Thyroid gland (tissue), 4 donors: ENCODE measurements at regions not wholly inside any gene's neighbourhood (a gene's known extent, or its start where the extent isn't known, plus 50 kb on each side); places are given as distances from the start of the nearest gene placed in this dataset.

Experiments
- DNase-seq, 2 donors: peaks; one replicate each; pipeline ENCODE4 v3.0.0-alpha.2; 2019
- H3K27ac ChIP-seq, 3 donors: fragments of 200-600 bp; sonication (generic); 1 replicate in 2 of 3; 2 replicates in 1 of 3; pipeline ENCODE4 v1.5.1; 2016 to 2019; ENCODE audit warnings: mild to moderate bottlenecking in 1 of 3, moderate library complexity in 1 of 3
- H3K27me3 ChIP-seq: fragments of 200-600 bp; sonication (generic); one replicate; pipeline ENCODE4 v1.5.1; 2019
- H3K36me3 ChIP-seq, 2 donors: fragments of 200-600 bp; sonication (generic); one replicate each; pipeline ENCODE4 v1.5.1; 2016 to 2019
- H3K4me1 ChIP-seq, 2 donors: fragments of 200-600 bp; sonication (generic); one replicate each; pipeline ENCODE4 v1.5.1; 2017 to 2019
- H3K4me3 ChIP-seq, 3 donors: fragments of 200-600 bp; sonication (generic); replicated peaks in 1 of 3; 1 replicate in 2 of 3; 2 replicates in 1 of 3; pipeline ENCODE4 v1.5.1; 2016; ENCODE audit warnings: mild to moderate bottlenecking in 1 of 3
- H3K9me3 ChIP-seq: fragments of 200-600 bp; sonication (generic); one replicate; pipeline ENCODE4 v1.5.1; 2017
- POLR2A ChIP-seq, 2 donors: fragments of 450-650 bp; IDR thresholded peaks; one replicate each; pipeline ENCODE4 v1.6.1; 2017; ENCODE audit warnings: antibody characterized with exemption in 2 of 2, mild to moderate bottlenecking in 2 of 2, moderate library complexity in 1 of 2
- WGBS, 2 donors: methylation state at CpG; one replicate each; pipeline ENCODE4 v1.1.5; 2017; 5-methylcytosine and 5-hydroxymethylcytosine counted together
- intact Hi-C: fragments of 100-400 bp; cut with DNase I; formaldehyde crosslinking; loops from one replicate; pipeline ENCODE4 v1.15.1; 2023
- TF ChIP-seq, protein P1 (sequence below), 6 experiments: fragments of 200-600 bp in 3 of 6; fragments of 450-650 bp in 3 of 6; sonication (generic) in 3 of 6; IDR thresholded peaks; one replicate each; pipeline ENCODE4 v1.5.1; 2016 to 2019; ENCODE audit warnings: antibody characterized with exemption in 6 of 6, mild to moderate bottlenecking in 2 of 6, inconsistent platforms in 1 of 6, moderate library complexity in 1 of 6

GRCh38 chr7:121748546-121748945 is 124.4 kb upstream of the PTPRZ1 start:
- H3K4me3 ChIP-seq: no peak overlapping the region
- no peak for DNase-seq
- intact Hi-C loops: no loop called here
- no peaks in the 10 kb centered on the region for H3K36me3 ChIP-seq
- H3K4me1 ChIP-seq: no peaks in the 10 kb centered on the region
- no peak overlapping the region for H3K27ac ChIP-seq
- no peaks in the 10 kb centered on the region for H3K27me3 ChIP-seq
- no peaks in the 10 kb centered on the region for H3K9me3 ChIP-seq
- TF ChIP-seq, protein P1, sequence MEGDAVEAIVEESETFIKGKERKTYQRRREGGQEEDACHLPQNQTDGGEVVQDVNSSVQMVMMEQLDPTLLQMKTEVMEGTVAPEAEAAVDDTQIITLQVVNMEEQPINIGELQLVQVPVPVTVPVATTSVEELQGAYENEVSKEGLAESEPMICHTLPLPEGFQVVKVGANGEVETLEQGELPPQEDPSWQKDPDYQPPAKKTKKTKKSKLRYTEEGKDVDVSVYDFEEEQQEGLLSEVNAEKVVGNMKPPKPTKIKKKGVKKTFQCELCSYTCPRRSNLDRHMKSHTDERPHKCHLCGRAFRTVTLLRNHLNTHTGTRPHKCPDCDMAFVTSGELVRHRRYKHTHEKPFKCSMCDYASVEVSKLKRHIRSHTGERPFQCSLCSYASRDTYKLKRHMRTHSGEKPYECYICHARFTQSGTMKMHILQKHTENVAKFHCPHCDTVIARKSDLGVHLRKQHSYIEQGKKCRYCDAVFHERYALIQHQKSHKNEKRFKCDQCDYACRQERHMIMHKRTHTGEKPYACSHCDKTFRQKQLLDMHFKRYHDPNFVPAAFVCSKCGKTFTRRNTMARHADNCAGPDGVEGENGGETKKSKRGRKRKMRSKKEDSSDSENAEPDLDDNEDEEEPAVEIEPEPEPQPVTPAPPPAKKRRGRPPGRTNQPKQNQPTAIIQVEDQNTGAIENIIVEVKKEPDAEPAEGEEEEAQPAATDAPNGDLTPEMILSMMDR (IDR thresholded peaks at IDR 0.05): no peak
- no peak for TF ChIP-seq POLR2A (IDR thresholded peaks at IDR 0.05)
- WGBS, 2 donors: 31 to 39% methylated on average over 1 of the region's 1 CpG

DNA sequence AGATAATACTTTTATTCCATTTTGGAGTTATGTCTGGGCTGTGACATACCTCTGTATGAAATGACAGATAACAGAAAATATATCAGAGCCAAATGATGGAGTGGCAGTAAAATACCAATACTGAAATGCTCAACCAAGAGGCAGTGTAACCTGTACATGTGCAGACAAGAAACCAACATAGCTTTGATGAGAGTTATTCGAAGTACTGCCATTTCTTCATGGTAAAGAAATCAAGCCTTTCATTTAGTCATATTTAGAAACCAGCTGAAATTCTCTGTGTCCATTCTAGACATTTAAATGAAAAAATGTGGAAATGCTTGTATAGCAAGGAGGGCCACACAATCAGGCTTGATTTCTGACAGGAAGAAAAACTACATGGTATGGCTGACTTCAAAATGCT is 127.1 kb upstream of the PTPRZ1 start:
- intact Hi-C loops: no loop called here
- TF ChIP-seq POLR2A (IDR thresholded peaks at IDR 0.05): no peak
- TF ChIP-seq, protein P1 (IDR thresholded peaks at IDR 0.05): no peak
- H3K27me3 ChIP-seq: no peaks in the 10 kb centered on the region
- WGBS, 2 donors: 85 to 97% methylated on average over 1 of the region's 1 CpG
- no peak overlapping the region for H3K4me3 ChIP-seq
- no peaks in the 10 kb centered on the region for H3K4me1 ChIP-seq
- H3K9me3 ChIP-seq: no peaks in the 10 kb centered on the region
- DNase-seq: no peak
- no peaks in the 10 kb centered on the region for H3K36me3 ChIP-seq
- H3K27ac ChIP-seq: no peak overlapping the region

DNA sequence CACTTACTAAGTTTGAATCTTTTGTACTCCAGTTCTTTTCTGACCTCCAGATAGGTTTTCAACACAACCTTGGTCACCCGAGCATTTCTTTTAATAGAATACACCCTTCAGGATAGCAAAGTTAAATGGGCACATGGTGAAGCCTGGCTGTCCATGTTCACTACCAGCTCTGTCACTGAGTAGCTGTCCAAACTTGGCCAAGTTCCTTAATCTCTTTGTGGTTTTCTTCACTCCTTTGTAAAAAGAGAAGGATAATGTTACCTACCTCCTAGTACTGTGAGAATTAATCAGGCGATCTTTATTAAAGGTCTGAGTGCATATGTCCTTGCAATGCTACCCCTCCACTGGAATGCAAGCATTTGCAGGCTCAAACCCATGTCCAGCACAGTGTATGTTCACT is 128.1 kb upstream of the PTPRZ1 start:
- H3K27ac ChIP-seq: no peak overlapping the region
- no peaks in the 10 kb centered on the region for H3K27me3 ChIP-seq
- no peaks in the 10 kb centered on the region for H3K36me3 ChIP-seq
- WGBS, 2 donors: 85 to 87% methylated on average over 2 of the region's 2 CpGs
- H3K4me3 ChIP-seq: no peak overlapping the region
- H3K9me3 ChIP-seq: no peaks in the 10 kb centered on the region
- DNase-seq: no peak
- H3K4me1 ChIP-seq: no peaks in the 10 kb centered on the region
- intact Hi-C loops: no loop called here
- TF ChIP-seq POLR2A (IDR thresholded peaks at IDR 0.05): no peak
- TF ChIP-seq, protein P1 (IDR thresholded peaks at IDR 0.05): no peak

DNA sequence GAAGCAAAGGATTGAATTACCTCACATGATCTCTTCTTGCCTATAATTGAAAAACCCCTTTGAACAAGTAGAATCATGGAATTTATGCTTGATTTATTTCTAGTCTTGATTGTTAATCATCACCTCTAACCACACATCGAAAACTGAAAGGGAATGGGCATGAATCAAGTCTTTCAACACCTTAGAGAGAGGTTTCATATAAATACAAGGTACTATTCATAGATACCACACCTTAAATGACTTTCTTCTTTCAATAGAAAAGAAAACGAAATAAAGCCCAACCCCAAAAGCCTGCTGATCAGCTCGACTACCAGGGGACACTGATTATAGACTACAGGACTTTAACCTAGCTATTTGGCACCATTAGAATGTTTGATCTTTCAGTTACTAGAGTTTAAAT is 128.6 kb upstream of the PTPRZ1 start:
- TF ChIP-seq, protein P1 (IDR thresholded peaks at IDR 0.05): no peak
- no peak for TF ChIP-seq POLR2A (IDR thresholded peaks at IDR 0.05)
- no peaks in the 10 kb centered on the region for H3K4me1 ChIP-seq
- H3K27me3 ChIP-seq: no peaks in the 10 kb centered on the region
- no peak for DNase-seq
- H3K4me3 ChIP-seq: no peak overlapping the region
- 67 to 77% methylated on average over 3 of the region's 3 CpGs for WGBS, 2 donors
- H3K27ac ChIP-seq: no peak overlapping the region
- H3K36me3 ChIP-seq: no peaks in the 10 kb centered on the region
- no peaks in the 10 kb centered on the region for H3K9me3 ChIP-seq
- intact Hi-C loops: no loop called here

DNA sequence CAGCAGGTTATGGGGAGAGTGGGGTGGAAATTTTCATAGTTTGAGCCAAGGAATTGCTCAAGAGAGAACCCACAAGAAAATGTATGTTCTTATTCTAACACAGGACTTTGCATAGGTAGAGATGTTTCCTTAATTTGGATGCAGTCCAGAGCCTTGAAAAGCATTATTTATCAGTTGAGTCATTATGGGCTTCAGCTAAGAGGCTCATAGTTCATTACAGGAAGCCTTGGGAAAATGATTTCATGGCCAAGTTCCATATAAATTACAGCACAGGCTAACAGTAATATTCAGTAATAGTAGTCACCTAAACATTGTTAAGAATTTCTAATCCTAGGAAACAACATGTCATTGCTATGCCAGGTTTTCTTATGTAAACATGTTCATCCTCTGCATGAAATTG is 131.1 kb upstream of the PTPRZ1 start:
- H3K4me3 ChIP-seq: no peak overlapping the region
- H3K9me3 ChIP-seq: no peaks in the 10 kb centered on the region
- TF ChIP-seq POLR2A (IDR thresholded peaks at IDR 0.05): no peak
- TF ChIP-seq, protein P1 (IDR thresholded peaks at IDR 0.05): no peak
- no peak overlapping the region for H3K27ac ChIP-seq
- intact Hi-C loops: no loop called here
- H3K27me3 ChIP-seq: no peaks in the 10 kb centered on the region
- no peak for DNase-seq
- no peaks in the 10 kb centered on the region for H3K36me3 ChIP-seq
- H3K4me1 ChIP-seq: no peaks in the 10 kb centered on the region
